SK-N-SH treated with all-trans-retinoic acid at 6 μM for 48 hours (cell line): ENCODE measurements at regions not wholly inside any gene's neighbourhood (a gene's known extent, or its start where the extent isn't known, plus 50 kb on each side); places are given as distances from the start of the nearest gene placed in this dataset.

Experiments
- ATAC-seq: fragments of 200-7000 bp; cut with Tn5 transposase; 3 replicates; pipeline ENCODE4 v1.9.1; 2020; ENCODE audit warnings: mild to moderate bottlenecking, moderate library complexity
- ARNTL ChIP-seq: fragments of 450-650 bp; formaldehyde crosslinking; IDR thresholded peaks from 2 replicates; pipeline ENCODE4 v1.5.0; 2020; ENCODE audit warnings: low read depth, mild to moderate bottlenecking, moderate library complexity, borderline replicate concordance
- BACH2 ChIP-seq: fragments of 250-450 bp; sonication (Bioruptor Pico); IDR thresholded peaks from 2 replicates; pipeline ENCODE4 v1.9.0; 2021; ENCODE audit warnings: mild to moderate bottlenecking, borderline replicate concordance
- CSDC2 ChIP-seq: fragments of 250-450 bp; sonication (Bioruptor Pico); IDR thresholded peaks from 2 replicates; pipeline ENCODE4 v1.5.0; 2020; ENCODE audit warnings: mild to moderate bottlenecking, moderate library complexity
- ESRRG ChIP-seq: fragments of 250-450 bp; sonication (Bioruptor Pico); IDR thresholded peaks from 2 replicates; pipeline ENCODE4 v1.6.1; 2021; ENCODE audit warnings: mild to moderate bottlenecking
- ISL1 ChIP-seq: fragments of 250-450 bp; sonication (Bioruptor Pico); IDR thresholded peaks from 2 replicates; pipeline ENCODE4 v2.1.2; 2022; ENCODE audit warnings: mild to moderate bottlenecking, moderate library complexity
- OSR1 ChIP-seq: fragments of 250-450 bp; sonication (Bioruptor Pico); IDR thresholded peaks from 2 replicates; pipeline ENCODE4 v1.8.0; 2022; ENCODE audit warnings: moderate library complexity, mild to moderate bottlenecking, inconsistent platforms
- PPARA ChIP-seq: fragments of 250-450 bp; sonication (Bioruptor Pico); IDR thresholded peaks from 2 replicates; pipeline ENCODE4 v1.5.0; 2020; ENCODE audit warnings: mild to moderate bottlenecking, borderline replicate concordance
- RARB ChIP-seq: fragments of 250-450 bp; sonication (Bioruptor Pico); IDR thresholded peaks from 2 replicates; pipeline ENCODE4 v1.8.0; 2021; ENCODE audit warnings: mild to moderate bottlenecking, moderate library complexity
- SNAI2 ChIP-seq: fragments of 250-450 bp; sonication (Bioruptor Pico); IDR thresholded peaks from 2 replicates; pipeline ENCODE4 v1.5.0; 2020; ENCODE audit warnings: mild to moderate bottlenecking, moderate library complexity
- TCF4 ChIP-seq: fragments of 250-450 bp; sonication (Bioruptor Pico); IDR thresholded peaks from 2 replicates; pipeline ENCODE4 v1.8.0; 2021; ENCODE audit warnings: mild to moderate bottlenecking, moderate library complexity, borderline replicate concordance
- TOX ChIP-seq: fragments of 250-450 bp; sonication (Bioruptor Pico); IDR thresholded peaks from 2 replicates; pipeline ENCODE4 v1.8.0; 2021; ENCODE audit warnings: mild to moderate bottlenecking, moderate library complexity, borderline replicate concordance
- ZC3H10 ChIP-seq: fragments of 250-450 bp; sonication (Bioruptor Pico); IDR thresholded peaks from 2 replicates; pipeline ENCODE4 v1.5.1; 2021; ENCODE audit warnings: mild to moderate bottlenecking, moderate library complexity
- ZFP3 ChIP-seq: fragments of 250-450 bp; sonication (Bioruptor Pico); IDR thresholded peaks from 2 replicates; pipeline ENCODE4 v1.5.0; 2020; ENCODE audit warnings: mild to moderate bottlenecking, moderate library complexity
- ZFP30 ChIP-seq: fragments of 450-650 bp; formaldehyde crosslinking; IDR thresholded peaks from 2 replicates; pipeline ENCODE4 v1.5.0; 2022; ENCODE audit warnings: mild to moderate bottlenecking, moderate library complexity
- ZNF565 ChIP-seq: fragments of 450-650 bp; formaldehyde crosslinking; conservative IDR thresholded peaks from 2 replicates; pipeline ENCODE4 v1.5.0; 2020; ENCODE audit warnings: low read depth, mild to moderate bottlenecking, moderate library complexity
- ZNF70 ChIP-seq: fragments of 450-650 bp; formaldehyde crosslinking; IDR thresholded peaks from 2 replicates; pipeline ENCODE4 v1.5.0; 2020; ENCODE audit warnings: mild to moderate bottlenecking, moderate library complexity
- ZNF8 ChIP-seq: fragments of 450-650 bp; formaldehyde crosslinking; IDR thresholded peaks from 2 replicates; pipeline ENCODE4 v1.5.0; 2020; ENCODE audit warnings: mild to moderate bottlenecking, moderate library complexity
- TF ChIP-seq, protein P1 (sequence below): fragments of 250-450 bp; sonication (Bioruptor Pico); IDR thresholded peaks from 2 replicates; pipeline ENCODE4 v1.5.0; 2020; ENCODE audit warnings: mild to moderate bottlenecking, moderate library complexity
- TF ChIP-seq, protein P2 (sequence below): fragments of 250-450 bp; sonication (Bioruptor Pico); IDR thresholded peaks from 2 replicates; pipeline ENCODE4 v1.8.0; 2020; ENCODE audit warnings: mild to moderate bottlenecking, moderate library complexity, borderline replicate concordance
- TF ChIP-seq, protein P3 (sequence below): fragments of 250-450 bp; sonication (Bioruptor Pico); IDR thresholded peaks from 2 replicates; pipeline ENCODE4 v1.5.1; 2021; ENCODE audit warnings: mild to moderate bottlenecking, moderate library complexity
- TF ChIP-seq, protein P4 (sequence below): fragments of 250-450 bp; sonication (Bioruptor Pico); IDR thresholded peaks from 2 replicates; pipeline ENCODE4 v1.8.0; 2021; ENCODE audit warnings: low read depth, mild to moderate bottlenecking, moderate library complexity, borderline replicate concordance

DNA sequence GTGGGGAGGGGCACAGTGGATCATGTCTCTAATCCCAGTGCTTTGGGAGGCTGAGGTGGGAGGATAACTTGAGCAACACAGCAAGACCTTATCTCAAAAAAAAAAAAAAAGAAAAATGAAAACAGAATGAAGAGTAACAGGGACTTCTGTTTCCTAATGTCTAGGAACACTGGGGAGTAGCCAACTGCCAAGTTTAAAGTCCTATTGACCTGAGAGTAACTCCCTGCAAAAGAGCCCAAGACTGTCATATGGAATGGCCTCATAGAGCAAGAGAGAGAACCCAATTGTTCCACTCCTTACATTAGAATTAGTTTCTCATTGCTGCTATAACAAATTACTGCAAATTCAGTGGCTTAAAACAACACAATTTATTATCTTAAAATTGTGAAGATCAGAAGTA, 881.4 kb upstream of the ROBO1 start:
- TF ChIP-seq TOX (no peak), BACH2 (CRISPR knock-in tag) (no peak), ZC3H10 (CRISPR knock-in tag) (no peak), ZNF8 (CRISPR knock-in tag) (no peak)
- no peak for ATAC-seq

DNA sequence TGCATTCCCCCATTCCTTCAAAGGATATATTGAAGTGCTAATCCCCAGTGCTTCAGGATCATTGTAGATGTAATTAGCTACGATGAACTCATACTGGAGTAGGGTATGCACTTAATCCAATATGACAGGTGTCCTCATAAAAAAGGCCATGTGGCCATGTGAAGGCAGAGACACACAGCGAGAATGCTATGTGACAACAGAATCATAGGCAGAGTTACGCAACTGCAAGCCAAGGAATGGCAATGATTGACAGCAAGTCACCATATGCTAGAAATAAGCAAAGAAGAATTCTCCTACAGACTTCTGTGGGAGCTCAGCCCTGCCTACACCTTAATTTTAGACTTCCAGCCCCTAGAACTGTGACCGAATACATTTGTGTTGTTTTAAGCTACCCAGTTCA, 875.6 kb upstream of the ROBO1 start:
- TF ChIP-seq TCF4 (CRISPR knock-in tag) = no peak
- TF ChIP-seq, protein P1, sequence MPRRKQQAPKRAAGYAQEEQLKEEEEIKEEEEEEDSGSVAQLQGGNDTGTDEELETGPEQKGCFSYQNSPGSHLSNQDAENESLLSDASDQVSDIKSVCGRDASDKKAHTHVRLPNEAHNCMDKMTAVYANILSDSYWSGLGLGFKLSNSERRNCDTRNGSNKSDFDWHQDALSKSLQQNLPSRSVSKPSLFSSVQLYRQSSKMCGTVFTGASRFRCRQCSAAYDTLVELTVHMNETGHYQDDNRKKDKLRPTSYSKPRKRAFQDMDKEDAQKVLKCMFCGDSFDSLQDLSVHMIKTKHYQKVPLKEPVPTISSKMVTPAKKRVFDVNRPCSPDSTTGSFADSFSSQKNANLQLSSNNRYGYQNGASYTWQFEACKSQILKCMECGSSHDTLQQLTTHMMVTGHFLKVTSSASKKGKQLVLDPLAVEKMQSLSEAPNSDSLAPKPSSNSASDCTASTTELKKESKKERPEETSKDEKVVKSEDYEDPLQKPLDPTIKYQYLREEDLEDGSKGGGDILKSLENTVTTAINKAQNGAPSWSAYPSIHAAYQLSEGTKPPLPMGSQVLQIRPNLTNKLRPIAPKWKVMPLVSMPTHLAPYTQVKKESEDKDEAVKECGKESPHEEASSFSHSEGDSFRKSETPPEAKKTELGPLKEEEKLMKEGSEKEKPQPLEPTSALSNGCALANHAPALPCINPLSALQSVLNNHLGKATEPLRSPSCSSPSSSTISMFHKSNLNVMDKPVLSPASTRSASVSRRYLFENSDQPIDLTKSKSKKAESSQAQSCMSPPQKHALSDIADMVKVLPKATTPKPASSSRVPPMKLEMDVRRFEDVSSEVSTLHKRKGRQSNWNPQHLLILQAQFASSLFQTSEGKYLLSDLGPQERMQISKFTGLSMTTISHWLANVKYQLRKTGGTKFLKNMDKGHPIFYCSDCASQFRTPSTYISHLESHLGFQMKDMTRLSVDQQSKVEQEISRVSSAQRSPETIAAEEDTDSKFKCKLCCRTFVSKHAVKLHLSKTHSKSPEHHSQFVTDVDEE (CRISPR knock-in tag) = no peak
- TF ChIP-seq RARB (CRISPR knock-in tag) = no peak
- TF ChIP-seq, protein P2, sequence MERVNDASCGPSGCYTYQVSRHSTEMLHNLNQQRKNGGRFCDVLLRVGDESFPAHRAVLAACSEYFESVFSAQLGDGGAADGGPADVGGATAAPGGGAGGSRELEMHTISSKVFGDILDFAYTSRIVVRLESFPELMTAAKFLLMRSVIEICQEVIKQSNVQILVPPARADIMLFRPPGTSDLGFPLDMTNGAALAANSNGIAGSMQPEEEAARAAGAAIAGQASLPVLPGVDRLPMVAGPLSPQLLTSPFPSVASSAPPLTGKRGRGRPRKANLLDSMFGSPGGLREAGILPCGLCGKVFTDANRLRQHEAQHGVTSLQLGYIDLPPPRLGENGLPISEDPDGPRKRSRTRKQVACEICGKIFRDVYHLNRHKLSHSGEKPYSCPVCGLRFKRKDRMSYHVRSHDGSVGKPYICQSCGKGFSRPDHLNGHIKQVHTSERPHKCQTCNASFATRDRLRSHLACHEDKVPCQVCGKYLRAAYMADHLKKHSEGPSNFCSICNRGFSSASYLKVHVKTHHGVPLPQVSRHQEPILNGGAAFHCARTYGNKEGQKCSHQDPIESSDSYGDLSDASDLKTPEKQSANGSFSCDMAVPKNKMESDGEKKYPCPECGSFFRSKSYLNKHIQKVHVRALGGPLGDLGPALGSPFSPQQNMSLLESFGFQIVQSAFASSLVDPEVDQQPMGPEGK (CRISPR knock-in tag) = no peak
- no peak for TF ChIP-seq BACH2 (CRISPR knock-in tag)
- no peak for TF ChIP-seq ARNTL (CRISPR knock-in tag)
- TF ChIP-seq CSDC2 (CRISPR knock-in tag) = no peak
- TF ChIP-seq, protein P3, sequence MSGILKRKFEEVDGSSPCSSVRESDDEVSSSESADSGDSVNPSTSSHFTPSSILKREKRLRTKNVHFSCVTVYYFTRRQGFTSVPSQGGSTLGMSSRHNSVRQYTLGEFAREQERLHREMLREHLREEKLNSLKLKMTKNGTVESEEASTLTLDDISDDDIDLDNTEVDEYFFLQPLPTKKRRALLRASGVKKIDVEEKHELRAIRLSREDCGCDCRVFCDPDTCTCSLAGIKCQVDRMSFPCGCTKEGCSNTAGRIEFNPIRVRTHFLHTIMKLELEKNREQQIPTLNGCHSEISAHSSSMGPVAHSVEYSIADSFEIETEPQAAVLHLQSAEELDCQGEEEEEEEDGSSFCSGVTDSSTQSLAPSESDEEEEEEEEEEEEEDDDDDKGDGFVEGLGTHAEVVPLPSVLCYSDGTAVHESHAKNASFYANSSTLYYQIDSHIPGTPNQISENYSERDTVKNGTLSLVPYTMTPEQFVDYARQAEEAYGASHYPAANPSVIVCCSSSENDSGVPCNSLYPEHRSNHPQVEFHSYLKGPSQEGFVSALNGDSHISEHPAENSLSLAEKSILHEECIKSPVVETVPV = no peak
- TF ChIP-seq, protein P4, sequence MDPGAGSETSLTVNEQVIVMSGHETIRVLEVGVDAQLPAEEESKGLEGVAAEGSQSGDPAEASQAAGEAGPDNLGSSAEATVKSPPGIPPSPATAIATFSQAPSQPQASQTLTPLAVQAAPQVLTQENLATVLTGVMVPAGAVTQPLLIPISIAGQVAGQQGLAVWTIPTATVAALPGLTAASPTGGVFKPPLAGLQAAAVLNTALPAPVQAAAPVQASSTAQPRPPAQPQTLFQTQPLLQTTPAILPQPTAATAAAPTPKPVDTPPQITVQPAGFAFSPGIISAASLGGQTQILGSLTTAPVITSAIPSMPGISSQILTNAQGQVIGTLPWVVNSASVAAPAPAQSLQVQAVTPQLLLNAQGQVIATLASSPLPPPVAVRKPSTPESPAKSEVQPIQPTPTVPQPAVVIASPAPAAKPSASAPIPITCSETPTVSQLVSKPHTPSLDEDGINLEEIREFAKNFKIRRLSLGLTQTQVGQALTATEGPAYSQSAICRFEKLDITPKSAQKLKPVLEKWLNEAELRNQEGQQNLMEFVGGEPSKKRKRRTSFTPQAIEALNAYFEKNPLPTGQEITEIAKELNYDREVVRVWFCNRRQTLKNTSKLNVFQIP (CRISPR knock-in tag) = no peak
- TF ChIP-seq PPARA = no peak
- no peak for ATAC-seq

DNA sequence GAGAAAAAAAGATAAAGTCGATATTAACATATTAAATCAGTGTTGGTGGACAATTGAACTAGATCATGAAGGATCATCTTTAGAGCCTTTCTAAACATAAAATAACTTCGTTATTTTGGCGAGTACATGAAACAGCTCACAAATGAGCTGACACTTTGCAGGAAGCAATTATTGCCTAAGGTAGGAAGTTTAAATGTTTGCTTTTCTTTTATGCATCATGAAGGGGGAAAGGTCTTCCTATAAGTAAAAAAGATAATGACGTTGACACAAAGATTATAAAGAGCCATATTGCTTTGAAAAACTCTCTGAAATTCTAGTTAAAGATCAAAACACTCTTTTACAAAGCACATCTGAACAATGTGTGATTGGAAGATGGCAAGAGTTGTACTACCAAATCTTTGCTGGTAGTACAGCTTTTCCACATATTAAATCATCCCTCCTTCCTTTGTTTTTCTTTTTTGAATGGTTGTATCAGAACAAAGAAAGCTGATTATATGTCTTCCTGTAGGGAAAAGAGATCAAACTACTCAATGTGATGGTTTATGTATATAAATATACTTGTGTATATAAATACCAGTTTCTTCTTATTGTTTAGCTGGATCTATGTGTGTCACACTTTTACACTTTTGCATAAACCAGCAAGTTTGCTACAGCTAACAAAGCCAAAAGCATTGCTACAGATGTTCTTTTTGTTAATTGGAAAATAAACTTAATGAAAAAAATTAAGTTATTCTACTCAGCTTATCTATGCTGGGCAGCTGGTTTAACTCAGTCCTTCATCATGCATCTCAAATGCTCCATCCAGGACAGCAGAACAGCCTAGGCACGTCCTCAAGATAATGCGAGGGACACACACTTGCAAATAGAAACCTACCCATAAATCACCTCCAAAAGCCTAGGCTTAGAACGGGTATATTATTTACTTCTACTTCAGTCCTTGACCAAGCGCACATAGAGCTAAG, 850.8 kb upstream of the ROBO1 start:
- TF ChIP-seq ZFP3 (no peak), BACH2 (CRISPR knock-in tag) (no peak), SNAI2 (CRISPR knock-in tag) (no peak), TOX (no peak), OSR1 (CRISPR knock-in tag) (no peak), ZNF70 (CRISPR knock-in tag) (no peak), CSDC2 (CRISPR knock-in tag) (no peak), ZNF565 (no peak), ZFP30 (CRISPR knock-in tag) (no peak), PPARA (no peak), TCF4 (CRISPR knock-in tag) (peak; percentile 68), ZNF8 (CRISPR knock-in tag) (no peak), ISL1 (CRISPR knock-in tag) (0 out of 2 replicates have a peak, but pooled peaks have one; percentile 7), ESRRG (CRISPR knock-in tag) (no peak)
- TF ChIP-seq, protein P4 (CRISPR knock-in tag) = no peak
- TF ChIP-seq, protein P1 (CRISPR knock-in tag) = 0 out of 2 replicates have a peak, but pooled peaks have one; percentile 55
- no peak for ATAC-seq
